GM19023 (cell line): ENCODE measurements at regions not wholly inside any gene's neighbourhood (a gene's known extent, or its start where the extent isn't known, plus 50 kb on each side); places are given as distances from the start of the nearest gene placed in this dataset.

Experiments
- ATAC-seq: cut with Tn5 transposase; IDR thresholded peaks from one replicate; pipeline ENCODE4 v1.9.1; 2021; ENCODE audit warnings: mild to moderate bottlenecking, moderate library complexity; ENCODE audit not compliant: unreplicated experiment

- ATAC-seq = no peak
Measured at GRCh38 chr16:80309178-80309577, 231.6 kb upstream of the DYNLRB2 start.

GRCh38 chr16:80305410-80305809 is 235.4 kb upstream of the DYNLRB2 start:
- ATAC-seq = no peak

- ATAC-seq = no peak
Measured at GRCh38 chr16:80303691-80304090, 237.1 kb upstream of the DYNLRB2 start.

- no peak for ATAC-seq
Measured at GRCh38 chr16:80300876-80301275, 239.9 kb upstream of the DYNLRB2 start.

GRCh38 chr16:80300456-80300855 is 240.3 kb upstream of the DYNLRB2 start:
- no peak for ATAC-seq

GRCh38 chr16:80299416-80299815 is 241.4 kb upstream of the DYNLRB2 start:
- no peak for ATAC-seq

GRCh38 chr16:80298676-80299075 is 242.1 kb upstream of the DYNLRB2 start:
- ATAC-seq = no peak

GRCh38 chr16:80296034-80296433 is 244.8 kb upstream of the DYNLRB2 start:
- ATAC-seq = no peak

GRCh38 chr16:80294172-80294571 is 246.6 kb upstream of the DYNLRB2 start:
- ATAC-seq = no peak

- ATAC-seq = no peak
Measured at GRCh38 chr16:80288616-80289015, 252.2 kb upstream of the DYNLRB2 start.

- no peak for ATAC-seq
Measured at GRCh38 chr16:80287674-80288073, 253.1 kb upstream of the DYNLRB2 start.

GRCh38 chr16:80285104-80285503 is 255.7 kb upstream of the DYNLRB2 start:
- ATAC-seq = no peak

- ATAC-seq = no peak
Measured at GRCh38 chr16:80283466-80284392, 257.1 kb upstream of the DYNLRB2 start.

GRCh38 chr16:80280557-80280956 is 260.2 kb upstream of the DYNLRB2 start:
- no peak for ATAC-seq

GRCh38 chr16:80279656-80280055 is 261.1 kb upstream of the DYNLRB2 start:
- no peak for ATAC-seq

- ATAC-seq = no peak
Measured at GRCh38 chr16:80277182-80277581, 263.6 kb upstream of the DYNLRB2 start.

GRCh38 chr16:80274576-80275191 is 266.1 kb upstream of the DYNLRB2 start:
- no peak for ATAC-seq

GRCh38 chr16:80273635-80274538 is 266.9 kb upstream of the DYNLRB2 start:
- ATAC-seq = no peak

GRCh38 chr16:80265624-80266306 is 275.0 kb upstream of the DYNLRB2 start:
- no peak for ATAC-seq

- no peak for ATAC-seq
Measured at GRCh38 chr16:80263848-80264694, 276.7 kb upstream of the DYNLRB2 start.
